ENCODE measurements at regions not wholly inside any gene's neighbourhood (a gene's known extent, or its start where the extent isn't known, plus 50 kb on each side); places are given as distances from the start of the nearest gene placed in this dataset.
"Not testable (repeated sequence)": the region's sequence is repeated elsewhere in the genome, so short reads cannot be mapped to it uniquely, and the experiment has no call there.

DNA sequence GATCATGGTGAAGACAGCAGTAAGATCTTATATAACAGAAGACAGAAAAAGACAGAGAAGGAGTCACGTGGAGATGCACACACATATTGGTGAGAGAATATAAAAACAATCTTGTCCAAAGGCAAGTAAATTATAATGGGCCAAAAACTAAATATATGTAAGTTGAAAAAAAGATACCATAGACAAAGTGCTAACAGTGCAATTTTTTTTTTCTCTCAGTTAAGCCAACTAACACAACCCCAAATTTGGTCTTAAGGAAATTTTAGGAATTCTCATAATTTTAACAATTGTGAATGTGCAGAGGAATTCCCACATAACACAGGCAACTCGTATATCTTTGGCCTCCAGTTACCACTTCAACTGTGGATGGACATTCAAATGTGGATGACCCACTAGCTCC, 432.2 kb downstream of the SOX2 start:
- Histone ChIP-seq H3K9me2 (replicated peaks; ENCODE audit: control insufficient read depth, low read length) (no peaks in the 10 kb centered on the region), H3K4me1 (ENCODE audit: control insufficient read depth, low read length) (no peaks in the 10 kb centered on the region), H3K27me3 (ENCODE audit: control insufficient read depth, low read length) (no peaks in the 10 kb centered on the region; the same call in 1 of the 2 replicates), H3F3A (ENCODE audit: control insufficient read depth, insufficient read depth) (no peaks in the 10 kb centered on the region), H3K4me3 (ENCODE audit: low read length) (no peak overlapping the region), H3K9me3 (ENCODE audit: control insufficient read depth, insufficient read depth, low read length) (no peaks in the 10 kb centered on the region), H3K27ac (ENCODE audit: low read depth, low read length) (no peak overlapping the region), H4K20me1 (ENCODE audit: control insufficient read depth, insufficient read depth, low read depth, low read length) (no peaks in the 10 kb centered on the region), H3K79me2 (ENCODE audit: control insufficient read depth, low read length) (no peaks in the 10 kb centered on the region), H3K4me2 (ENCODE audit: low read length) (no peak overlapping the region), H3K36me3 (ENCODE audit: control insufficient read depth, low read length) (no peaks in the 10 kb centered on the region)
- TF ChIP-seq, protein P1, sequence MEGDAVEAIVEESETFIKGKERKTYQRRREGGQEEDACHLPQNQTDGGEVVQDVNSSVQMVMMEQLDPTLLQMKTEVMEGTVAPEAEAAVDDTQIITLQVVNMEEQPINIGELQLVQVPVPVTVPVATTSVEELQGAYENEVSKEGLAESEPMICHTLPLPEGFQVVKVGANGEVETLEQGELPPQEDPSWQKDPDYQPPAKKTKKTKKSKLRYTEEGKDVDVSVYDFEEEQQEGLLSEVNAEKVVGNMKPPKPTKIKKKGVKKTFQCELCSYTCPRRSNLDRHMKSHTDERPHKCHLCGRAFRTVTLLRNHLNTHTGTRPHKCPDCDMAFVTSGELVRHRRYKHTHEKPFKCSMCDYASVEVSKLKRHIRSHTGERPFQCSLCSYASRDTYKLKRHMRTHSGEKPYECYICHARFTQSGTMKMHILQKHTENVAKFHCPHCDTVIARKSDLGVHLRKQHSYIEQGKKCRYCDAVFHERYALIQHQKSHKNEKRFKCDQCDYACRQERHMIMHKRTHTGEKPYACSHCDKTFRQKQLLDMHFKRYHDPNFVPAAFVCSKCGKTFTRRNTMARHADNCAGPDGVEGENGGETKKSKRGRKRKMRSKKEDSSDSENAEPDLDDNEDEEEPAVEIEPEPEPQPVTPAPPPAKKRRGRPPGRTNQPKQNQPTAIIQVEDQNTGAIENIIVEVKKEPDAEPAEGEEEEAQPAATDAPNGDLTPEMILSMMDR (IDR thresholded peaks at IDR 0.05; ENCODE audit: low read depth, low read length, poor library complexity, severe bottlenecking), result no peak
- TF ChIP-seq EZH2phosphoT487 (IDR thresholded peaks at IDR 0.05; ENCODE audit: borderline replicate concordance, low read length), result no peak

DNA sequence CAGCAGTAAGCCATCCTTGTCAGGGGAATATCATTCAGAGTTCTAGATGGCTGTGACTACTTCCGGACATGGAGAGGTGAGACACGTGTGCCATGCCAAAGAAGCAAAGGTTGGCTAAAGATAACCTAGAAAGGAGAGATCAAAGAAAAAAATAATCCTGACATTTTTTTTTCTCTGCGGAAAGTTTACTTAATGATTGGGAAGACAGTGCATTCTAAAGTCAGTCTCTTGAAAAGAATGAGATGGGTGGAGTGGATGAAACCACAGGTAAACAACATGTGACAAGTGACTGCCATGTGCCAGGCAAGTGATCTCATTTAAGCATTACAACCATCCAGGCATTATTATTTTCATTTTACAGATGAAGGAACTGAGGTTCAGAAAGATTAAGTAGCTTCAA, 436.6 kb downstream of the SOX2 start:
- no peaks in the 10 kb centered on the region for H3K79me2 ChIP-seq (ENCODE audit: control insufficient read depth, low read length)
- H3K27ac ChIP-seq (ENCODE audit: low read depth, low read length), result no peak overlapping the region
- H4K20me1 ChIP-seq (ENCODE audit: control insufficient read depth, insufficient read depth, low read depth, low read length), result no peaks in the 10 kb centered on the region
- H3F3A ChIP-seq (ENCODE audit: control insufficient read depth, insufficient read depth), result no peaks in the 10 kb centered on the region
- no peaks in the 10 kb centered on the region; the same call in 1 of the 2 replicates for H3K27me3 ChIP-seq (ENCODE audit: control insufficient read depth, low read length)
- no peak overlapping the region for H3K4me3 ChIP-seq (ENCODE audit: low read length)
- H3K4me1 ChIP-seq (ENCODE audit: control insufficient read depth, low read length), result no peaks in the 10 kb centered on the region
- H3K36me3 ChIP-seq (ENCODE audit: control insufficient read depth, low read length), result no peaks in the 10 kb centered on the region
- TF ChIP-seq EZH2phosphoT487 (IDR thresholded peaks at IDR 0.05; ENCODE audit: borderline replicate concordance, low read length), result no peak
- TF ChIP-seq, protein P1 (IDR thresholded peaks at IDR 0.05; ENCODE audit: low read depth, low read length, poor library complexity, severe bottlenecking), result no peak
- H3K9me3 ChIP-seq (ENCODE audit: control insufficient read depth, insufficient read depth, low read length), result no peaks in the 10 kb centered on the region
- H3K4me2 ChIP-seq (ENCODE audit: low read length), result no peak overlapping the region
- H3K9me2 ChIP-seq (replicated peaks; ENCODE audit: control insufficient read depth, low read length), result no peaks in the 10 kb centered on the region

DNA sequence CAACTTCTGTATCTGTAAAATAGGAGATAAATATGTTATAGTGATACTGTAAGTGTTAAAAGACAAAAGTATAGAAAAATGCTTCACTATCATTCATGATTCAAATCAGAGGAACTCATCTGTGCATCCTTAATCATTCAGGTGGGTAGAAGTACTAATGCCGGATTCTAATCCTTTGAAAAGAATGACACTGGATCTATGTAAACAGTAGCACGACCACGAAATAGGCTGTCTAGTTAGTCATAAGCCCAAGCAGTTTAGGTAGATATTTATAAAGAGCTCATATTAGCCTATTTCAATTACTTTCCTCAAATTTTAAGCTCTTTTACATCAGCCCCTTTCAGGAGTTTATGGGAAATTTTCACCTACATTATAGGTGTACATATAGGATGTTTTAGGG, 437.9 kb downstream of the SOX2 start:
- no peaks in the 10 kb centered on the region for H3K27me3 ChIP-seq (ENCODE audit: control insufficient read depth, low read length)
- H3K27ac ChIP-seq (ENCODE audit: low read depth, low read length), result no peak overlapping the region
- H3K4me1 ChIP-seq (ENCODE audit: control insufficient read depth, low read length), result no peaks in the 10 kb centered on the region
- no peaks in the 10 kb centered on the region for H3K9me2 ChIP-seq (replicated peaks; ENCODE audit: control insufficient read depth, low read length)
- TF ChIP-seq, protein P1 (IDR thresholded peaks at IDR 0.05; ENCODE audit: low read depth, low read length, poor library complexity, severe bottlenecking), result no peak
- no peak for TF ChIP-seq EZH2phosphoT487 (IDR thresholded peaks at IDR 0.05; ENCODE audit: borderline replicate concordance, low read length)
- H3K4me3 ChIP-seq (ENCODE audit: low read length), result no peak overlapping the region
- H3K79me2 ChIP-seq (ENCODE audit: control insufficient read depth, low read length), result no peaks in the 10 kb centered on the region
- no peaks in the 10 kb centered on the region for H3K9me3 ChIP-seq (ENCODE audit: control insufficient read depth, insufficient read depth, low read length)
- H3K36me3 ChIP-seq (ENCODE audit: control insufficient read depth, low read length), result no peaks in the 10 kb centered on the region
- no peak overlapping the region for H3K4me2 ChIP-seq (ENCODE audit: low read length)
- H3F3A ChIP-seq (ENCODE audit: control insufficient read depth, insufficient read depth), result no peaks in the 10 kb centered on the region
- H4K20me1 ChIP-seq (ENCODE audit: control insufficient read depth, insufficient read depth, low read depth, low read length), result no peaks in the 10 kb centered on the region

DNA sequence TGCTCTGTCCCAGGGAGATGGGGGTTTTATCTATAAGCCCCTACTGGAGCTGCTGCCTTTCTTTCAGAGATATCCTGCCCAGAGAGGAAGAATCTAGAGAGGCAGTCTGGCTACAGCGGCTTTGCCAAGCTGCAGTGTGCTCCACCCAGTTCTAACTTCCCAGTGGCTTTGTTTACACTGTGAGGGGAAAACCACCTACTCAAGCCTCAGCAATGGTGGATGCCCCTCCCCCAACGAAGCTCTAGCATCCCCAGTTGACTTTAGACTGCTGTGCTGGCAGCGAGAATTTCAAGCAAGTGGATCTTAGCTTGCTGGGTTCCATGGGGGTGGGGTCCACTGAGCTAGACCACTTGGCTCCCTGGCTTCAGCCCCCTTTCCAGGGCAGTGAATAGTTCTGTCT, 444.6 kb downstream of the SOX2 start:
- not testable (repeated sequence) for H3K27ac ChIP-seq (ENCODE audit: low read depth, low read length); H3K4me3 ChIP-seq (ENCODE audit: low read length); H3K9me3 ChIP-seq (ENCODE audit: control insufficient read depth, insufficient read depth, low read length)

More for the DNA sequence above, 444.6 kb downstream of the SOX2 start:
- not testable (repeated sequence) for H3K36me3 ChIP-seq (ENCODE audit: control insufficient read depth, low read length); H4K20me1 ChIP-seq (ENCODE audit: control insufficient read depth, insufficient read depth, low read depth, low read length); H3F3A ChIP-seq (ENCODE audit: control insufficient read depth, insufficient read depth); H3K9me2 ChIP-seq (replicated peaks; ENCODE audit: control insufficient read depth, low read length); H3K4me1 ChIP-seq (ENCODE audit: control insufficient read depth, low read length); H3K27me3 ChIP-seq (ENCODE audit: control insufficient read depth, low read length); H3K4me2 ChIP-seq (ENCODE audit: low read length); H3K79me2 ChIP-seq (ENCODE audit: control insufficient read depth, low read length)
